ENCODE measurements at regions not wholly inside any gene's neighbourhood (a gene's known extent, or its start where the extent isn't known, plus 50 kb on each side); places are given as distances from the start of the nearest gene placed in this dataset.

DNA sequence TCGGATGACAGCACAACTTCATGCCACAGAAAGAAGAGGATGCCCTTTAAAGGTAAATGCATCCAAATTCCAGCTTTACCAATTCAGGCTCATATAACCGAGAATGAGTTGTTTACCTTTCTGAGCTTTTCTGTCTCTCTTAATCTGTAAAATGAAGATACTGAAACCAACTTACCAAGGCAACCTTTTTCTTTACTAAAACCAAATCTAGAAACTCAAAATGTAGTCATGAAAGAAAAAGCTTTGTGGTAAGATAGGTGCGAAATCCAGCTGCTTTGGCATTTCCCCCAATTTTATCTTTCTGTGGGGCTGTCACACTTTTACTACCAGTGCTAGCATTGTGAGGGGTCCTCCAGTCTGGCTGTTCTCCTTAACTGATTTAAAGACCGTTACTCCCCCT is 240.4 kb downstream of the IKZF2 start:
- TF ChIP-seq, protein P1, sequence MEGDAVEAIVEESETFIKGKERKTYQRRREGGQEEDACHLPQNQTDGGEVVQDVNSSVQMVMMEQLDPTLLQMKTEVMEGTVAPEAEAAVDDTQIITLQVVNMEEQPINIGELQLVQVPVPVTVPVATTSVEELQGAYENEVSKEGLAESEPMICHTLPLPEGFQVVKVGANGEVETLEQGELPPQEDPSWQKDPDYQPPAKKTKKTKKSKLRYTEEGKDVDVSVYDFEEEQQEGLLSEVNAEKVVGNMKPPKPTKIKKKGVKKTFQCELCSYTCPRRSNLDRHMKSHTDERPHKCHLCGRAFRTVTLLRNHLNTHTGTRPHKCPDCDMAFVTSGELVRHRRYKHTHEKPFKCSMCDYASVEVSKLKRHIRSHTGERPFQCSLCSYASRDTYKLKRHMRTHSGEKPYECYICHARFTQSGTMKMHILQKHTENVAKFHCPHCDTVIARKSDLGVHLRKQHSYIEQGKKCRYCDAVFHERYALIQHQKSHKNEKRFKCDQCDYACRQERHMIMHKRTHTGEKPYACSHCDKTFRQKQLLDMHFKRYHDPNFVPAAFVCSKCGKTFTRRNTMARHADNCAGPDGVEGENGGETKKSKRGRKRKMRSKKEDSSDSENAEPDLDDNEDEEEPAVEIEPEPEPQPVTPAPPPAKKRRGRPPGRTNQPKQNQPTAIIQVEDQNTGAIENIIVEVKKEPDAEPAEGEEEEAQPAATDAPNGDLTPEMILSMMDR (conservative IDR thresholded peaks at IDR 0.05), result no peak
- TF ChIP-seq ZFX (IDR thresholded peaks at IDR 0.05), result no peak
